K562 (cell line): ENCODE measurements at regions not wholly inside any gene's neighbourhood (a gene's known extent, or its start where the extent isn't known, plus 50 kb on each side); places are given as distances from the start of the nearest gene placed in this dataset.

Experiments used
- HCFC1 ChIP-seq: IDR thresholded peaks from 2 replicates; pipeline ENCODE4 v1.6.1; 2012; ENCODE audit warnings: low read depth, low read length, improper control_type of control experiment
- MAZ ChIP-seq, 2 experiments: fragments of 450-650 bp in 1 of 2; sonication (generic) in 1 of 2; formaldehyde crosslinking; IDR thresholded peaks in 1 of 2; conservative IDR thresholded peaks in 1 of 2; 2 replicates each; pipeline versions ENCODE4 v1.4.0 to v1.5.0; 2020; ENCODE audit warnings: mild to moderate bottlenecking in 1 of 2, missing genetic modification reagents in 1 of 2
- RBM17 ChIP-seq: fragments of 200-400 bp; formaldehyde crosslinking; IDR thresholded peaks from 2 replicates; pipeline ENCODE4 v1.6.1; 2017; ENCODE audit warnings: low read depth, mild to moderate bottlenecking, low read length, borderline replicate concordance
- SAFB ChIP-seq: fragments of 200-400 bp; formaldehyde crosslinking; IDR thresholded peaks from 2 replicates; pipeline ENCODE4 v1.6.1; 2017; ENCODE audit warnings: low read depth, low read length, borderline replicate concordance
- SREBF2 ChIP-seq: sonication (generic); formaldehyde crosslinking; IDR thresholded peaks from 2 replicates; pipeline ENCODE4 v1.4.0; 2020; ENCODE audit warnings: mild to moderate bottlenecking, missing genetic modification reagents
- U2AF1 ChIP-seq: fragments of 200-400 bp; formaldehyde crosslinking; optimal IDR thresholded peaks from 2 replicates; pipeline ENCODE3; 2017; ENCODE audit warnings: mild to moderate bottlenecking, low read depth, low read length, moderate library complexity
- ZNF232 ChIP-seq: sonication (generic); formaldehyde crosslinking; IDR thresholded peaks from 2 replicates; pipeline ENCODE4 v1.8.0; 2022; ENCODE audit warnings: mild to moderate bottlenecking, missing genetic modification reagents
- ZNF583 ChIP-seq: fragments of 250-450 bp; sonication (Bioruptor Pico); IDR thresholded peaks from 2 replicates; pipeline ENCODE4 v1.4.0; 2020
- TF ChIP-seq, protein P1 (sequence below): fragments of 450-650 bp; IDR thresholded peaks from 2 replicates; pipeline ENCODE4 v1.6.1; 2016; ENCODE audit warnings: low read depth
- TF ChIP-seq, protein P2 (sequence below): fragments of 450-650 bp; IDR thresholded peaks from 2 replicates; pipeline ENCODE4 v1.6.1; 2018; ENCODE audit not compliant: partially characterized antibody
- TF ChIP-seq, protein P3 (sequence below): fragments of 250-450 bp; sonication (Bioruptor Pico); IDR thresholded peaks from 2 replicates; pipeline ENCODE4 v1.4.0; 2020; ENCODE audit warnings: mild to moderate bottlenecking, moderate library complexity
- TF ChIP-seq, protein P4 (sequence below): IDR thresholded peaks from 2 replicates; pipeline ENCODE4 v1.6.1; 2014; ENCODE audit warnings: antibody characterized with exemption

DNA sequence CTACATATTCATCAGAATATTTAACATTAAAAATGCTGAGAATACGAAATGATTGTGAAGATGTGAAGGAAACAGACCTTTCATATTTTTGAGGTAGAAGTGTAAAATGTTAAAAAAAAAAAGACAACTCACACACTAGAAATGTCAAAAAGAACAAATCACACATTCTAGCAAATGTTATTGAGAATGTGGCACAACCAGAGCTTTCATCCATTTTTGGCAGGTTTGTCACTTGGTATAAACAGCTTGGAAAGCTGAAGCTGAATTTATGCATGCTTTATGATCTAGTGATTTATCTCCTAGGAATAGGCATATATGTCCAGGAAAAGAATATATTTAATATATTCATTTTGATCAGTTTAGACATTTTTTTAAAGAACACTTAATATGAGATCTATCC, 784.9 kb upstream of the GHITM start (continued):
- TF ChIP-seq, protein P1, sequence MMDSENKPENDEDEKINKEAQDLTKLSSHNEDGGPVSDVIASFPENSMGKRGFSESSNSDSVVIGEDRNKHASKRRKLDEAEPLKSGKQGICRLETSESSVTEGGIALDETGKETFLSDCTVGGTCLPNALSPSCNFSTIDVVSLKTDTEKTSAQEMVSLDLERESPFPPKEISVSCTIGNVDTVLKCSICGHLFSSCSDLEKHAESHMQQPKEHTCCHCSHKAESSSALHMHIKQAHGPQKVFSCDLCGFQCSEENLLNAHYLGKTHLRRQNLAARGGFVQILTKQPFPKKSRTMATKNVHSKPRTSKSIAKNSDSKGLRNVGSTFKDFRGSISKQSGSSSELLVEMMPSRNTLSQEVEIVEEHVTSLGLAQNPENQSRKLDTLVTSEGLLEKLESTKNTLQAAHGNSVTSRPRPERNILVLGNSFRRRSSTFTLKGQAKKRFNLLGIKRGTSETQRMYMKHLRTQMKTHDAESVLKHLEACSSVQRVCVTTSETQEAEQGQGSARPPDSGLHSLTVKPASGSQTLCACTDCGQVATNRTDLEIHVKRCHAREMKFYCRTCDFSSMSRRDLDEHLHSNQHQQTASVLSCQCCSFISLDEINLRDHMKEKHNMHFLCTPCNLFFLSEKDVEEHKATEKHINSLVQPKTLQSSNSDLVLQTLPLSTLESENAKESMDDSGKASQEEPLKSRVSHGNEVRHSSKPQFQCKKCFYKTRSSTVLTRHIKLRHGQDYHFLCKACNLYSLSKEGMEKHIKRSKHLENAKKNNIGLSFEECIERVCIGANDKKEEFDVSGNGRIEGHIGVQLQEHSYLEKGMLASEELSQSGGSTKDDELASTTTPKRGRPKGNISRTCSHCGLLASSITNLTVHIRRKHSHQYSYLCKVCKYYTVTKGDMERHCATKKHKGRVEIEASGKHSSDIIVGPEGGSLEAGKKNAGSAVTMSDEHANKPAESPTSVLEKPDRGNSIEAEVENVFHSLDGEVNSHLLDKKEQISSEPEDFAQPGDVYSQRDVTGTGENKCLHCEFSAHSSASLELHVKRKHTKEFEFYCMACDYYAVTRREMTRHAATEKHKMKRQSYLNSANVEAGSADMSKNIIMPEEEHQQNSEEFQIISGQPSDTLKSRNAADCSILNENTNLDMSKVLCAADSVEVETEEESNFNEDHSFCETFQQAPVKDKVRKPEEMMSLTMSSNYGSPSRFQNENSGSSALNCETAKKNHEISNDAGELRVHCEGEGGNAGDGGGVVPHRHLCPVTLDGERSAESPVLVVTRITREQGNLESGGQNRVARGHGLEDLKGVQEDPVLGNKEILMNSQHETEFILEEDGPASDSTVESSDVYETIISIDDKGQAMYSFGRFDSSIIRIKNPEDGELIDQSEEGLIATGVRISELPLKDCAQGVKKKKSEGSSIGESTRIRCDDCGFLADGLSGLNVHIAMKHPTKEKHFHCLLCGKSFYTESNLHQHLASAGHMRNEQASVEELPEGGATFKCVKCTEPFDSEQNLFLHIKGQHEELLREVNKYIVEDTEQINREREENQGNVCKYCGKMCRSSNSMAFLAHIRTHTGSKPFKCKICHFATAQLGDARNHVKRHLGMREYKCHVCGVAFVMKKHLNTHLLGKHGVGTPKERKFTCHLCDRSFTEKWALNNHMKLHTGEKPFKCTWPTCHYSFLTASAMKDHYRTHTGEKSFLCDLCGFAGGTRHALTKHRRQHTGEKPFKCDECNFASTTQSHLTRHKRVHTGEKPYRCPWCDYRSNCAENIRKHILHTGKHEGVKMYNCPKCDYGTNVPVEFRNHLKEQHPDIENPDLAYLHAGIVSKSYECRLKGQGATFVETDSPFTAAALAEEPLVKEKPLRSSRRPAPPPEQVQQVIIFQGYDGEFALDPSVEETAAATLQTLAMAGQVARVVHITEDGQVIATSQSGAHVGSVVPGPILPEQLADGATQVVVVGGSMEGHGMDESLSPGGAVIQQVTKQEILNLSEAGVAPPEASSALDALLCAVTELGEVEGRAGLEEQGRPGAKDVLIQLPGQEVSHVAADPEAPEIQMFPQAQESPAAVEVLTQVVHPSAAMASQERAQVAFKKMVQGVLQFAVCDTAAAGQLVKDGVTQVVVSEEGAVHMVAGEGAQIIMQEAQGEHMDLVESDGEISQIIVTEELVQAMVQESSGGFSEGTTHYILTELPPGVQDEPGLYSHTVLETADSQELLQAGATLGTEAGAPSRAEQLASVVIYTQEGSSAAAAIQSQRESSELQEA, result no peak
- no peak for TF ChIP-seq ZNF583 (CRISPR knock-in tag)
- TF ChIP-seq, protein P2, sequence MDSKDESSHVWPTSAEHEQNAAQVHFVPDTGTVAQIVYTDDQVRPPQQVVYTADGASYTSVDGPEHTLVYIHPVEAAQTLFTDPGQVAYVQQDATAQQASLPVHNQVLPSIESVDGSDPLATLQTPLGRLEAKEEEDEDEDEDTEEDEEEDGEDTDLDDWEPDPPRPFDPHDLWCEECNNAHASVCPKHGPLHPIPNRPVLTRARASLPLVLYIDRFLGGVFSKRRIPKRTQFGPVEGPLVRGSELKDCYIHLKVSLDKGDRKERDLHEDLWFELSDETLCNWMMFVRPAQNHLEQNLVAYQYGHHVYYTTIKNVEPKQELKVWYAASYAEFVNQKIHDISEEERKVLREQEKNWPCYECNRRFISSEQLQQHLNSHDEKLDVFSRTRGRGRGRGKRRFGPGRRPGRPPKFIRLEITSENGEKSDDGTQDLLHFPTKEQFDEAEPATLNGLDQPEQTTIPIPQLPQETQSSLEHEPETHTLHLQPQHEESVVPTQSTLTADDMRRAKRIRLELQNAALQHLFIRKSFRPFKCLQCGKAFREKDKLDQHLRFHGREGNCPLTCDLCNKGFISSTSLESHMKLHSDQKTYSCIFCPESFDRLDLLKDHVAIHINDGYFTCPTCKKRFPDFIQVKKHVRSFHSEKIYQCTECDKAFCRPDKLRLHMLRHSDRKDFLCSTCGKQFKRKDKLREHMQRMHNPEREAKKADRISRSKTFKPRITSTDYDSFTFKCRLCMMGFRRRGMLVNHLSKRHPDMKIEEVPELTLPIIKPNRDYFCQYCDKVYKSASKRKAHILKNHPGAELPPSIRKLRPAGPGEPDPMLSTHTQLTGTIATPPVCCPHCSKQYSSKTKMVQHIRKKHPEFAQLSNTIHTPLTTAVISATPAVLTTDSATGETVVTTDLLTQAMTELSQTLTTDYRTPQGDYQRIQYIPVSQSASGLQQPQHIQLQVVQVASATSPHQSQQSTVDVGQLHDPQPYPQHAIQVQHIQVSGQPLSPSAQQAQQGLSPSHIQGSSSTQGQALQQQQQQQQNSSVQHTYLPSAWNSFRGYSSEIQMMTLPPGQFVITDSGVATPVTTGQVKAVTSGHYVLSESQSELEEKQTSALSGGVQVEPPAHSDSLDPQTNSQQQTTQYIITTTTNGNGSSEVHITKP, result no peak
- TF ChIP-seq RBM17, result no peak
- TF ChIP-seq, protein P3, sequence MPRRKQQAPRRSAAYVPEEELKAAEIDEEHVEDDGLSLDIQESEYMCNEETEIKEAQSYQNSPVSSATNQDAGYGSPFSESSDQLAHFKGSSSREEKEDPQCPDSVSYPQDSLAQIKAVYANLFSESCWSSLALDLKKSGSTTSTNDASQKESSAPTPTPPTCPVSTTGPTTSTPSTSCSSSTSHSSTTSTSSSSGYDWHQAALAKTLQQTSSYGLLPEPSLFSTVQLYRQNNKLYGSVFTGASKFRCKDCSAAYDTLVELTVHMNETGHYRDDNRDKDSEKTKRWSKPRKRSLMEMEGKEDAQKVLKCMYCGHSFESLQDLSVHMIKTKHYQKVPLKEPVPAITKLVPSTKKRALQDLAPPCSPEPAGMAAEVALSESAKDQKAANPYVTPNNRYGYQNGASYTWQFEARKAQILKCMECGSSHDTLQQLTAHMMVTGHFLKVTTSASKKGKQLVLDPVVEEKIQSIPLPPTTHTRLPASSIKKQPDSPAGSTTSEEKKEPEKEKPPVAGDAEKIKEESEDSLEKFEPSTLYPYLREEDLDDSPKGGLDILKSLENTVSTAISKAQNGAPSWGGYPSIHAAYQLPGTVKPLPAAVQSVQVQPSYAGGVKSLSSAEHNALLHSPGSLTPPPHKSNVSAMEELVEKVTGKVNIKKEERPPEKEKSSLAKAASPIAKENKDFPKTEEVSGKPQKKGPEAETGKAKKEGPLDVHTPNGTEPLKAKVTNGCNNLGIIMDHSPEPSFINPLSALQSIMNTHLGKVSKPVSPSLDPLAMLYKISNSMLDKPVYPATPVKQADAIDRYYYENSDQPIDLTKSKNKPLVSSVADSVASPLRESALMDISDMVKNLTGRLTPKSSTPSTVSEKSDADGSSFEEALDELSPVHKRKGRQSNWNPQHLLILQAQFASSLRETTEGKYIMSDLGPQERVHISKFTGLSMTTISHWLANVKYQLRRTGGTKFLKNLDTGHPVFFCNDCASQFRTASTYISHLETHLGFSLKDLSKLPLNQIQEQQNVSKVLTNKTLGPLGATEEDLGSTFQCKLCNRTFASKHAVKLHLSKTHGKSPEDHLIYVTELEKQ (CRISPR knock-in tag), result no peak
- TF ChIP-seq SREBF2 (CRISPR knock-in tag), result no peak
- TF ChIP-seq ZNF232, result no peak
- no peak for TF ChIP-seq SAFB
- TF ChIP-seq U2AF1, result no peak
- no peak for TF ChIP-seq HCFC1
- TF ChIP-seq, protein P4, sequence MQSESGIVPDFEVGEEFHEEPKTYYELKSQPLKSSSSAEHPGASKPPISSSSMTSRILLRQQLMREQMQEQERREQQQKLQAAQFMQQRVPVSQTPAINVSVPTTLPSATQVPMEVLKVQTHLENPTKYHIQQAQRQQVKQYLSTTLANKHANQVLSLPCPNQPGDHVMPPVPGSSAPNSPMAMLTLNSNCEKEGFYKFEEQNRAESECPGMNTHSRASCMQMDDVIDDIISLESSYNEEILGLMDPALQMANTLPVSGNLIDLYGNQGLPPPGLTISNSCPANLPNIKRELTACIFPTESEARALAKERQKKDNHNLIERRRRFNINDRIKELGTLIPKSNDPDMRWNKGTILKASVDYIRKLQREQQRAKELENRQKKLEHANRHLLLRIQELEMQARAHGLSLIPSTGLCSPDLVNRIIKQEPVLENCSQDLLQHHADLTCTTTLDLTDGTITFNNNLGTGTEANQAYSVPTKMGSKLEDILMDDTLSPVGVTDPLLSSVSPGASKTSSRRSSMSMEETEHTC, result no peak
- TF ChIP-seq MAZ (CRISPR knock-in tag; conservative IDR thresholded peaks at IDR 0.05 in 1 of 2, IDR thresholded peaks at IDR 0.05 in 1 of 2), result no peak
